Mesendoderm (in vitro differentiated cells): ENCODE measurements at regions not wholly inside any gene's neighbourhood (a gene's known extent, or its start where the extent isn't known, plus 50 kb on each side); places are given as distances from the start of the nearest gene placed in this dataset.

Experiments used
- DNase-seq: peaks from one replicate; pipeline ENCODE4 v3.0.0; 2013
- H2AK5ac ChIP-seq: 2 replicates; pipeline ENCODE4 v1.6.1; 2013; ENCODE audit warnings: low read length, inconsistent platforms
- H2BK120ac ChIP-seq: 2 replicates; pipeline ENCODE4 v1.6.1; 2013; ENCODE audit warnings: low read depth, mild to moderate bottlenecking, low read length, moderate library complexity, mixed read lengths
- H2BK15ac ChIP-seq: replicated peaks from 2 replicates; pipeline ENCODE4 v1.6.1; 2013; ENCODE audit warnings: low read depth, mild to moderate bottlenecking, moderate library complexity
- H2BK5ac ChIP-seq: 2 replicates; pipeline ENCODE4 v1.6.1; 2013; ENCODE audit warnings: low read length, inconsistent platforms
- H3K18ac ChIP-seq: 2 replicates; pipeline ENCODE4 v1.6.1; 2013; ENCODE audit warnings: mild to moderate bottlenecking, low read length, mixed read lengths
- H3K23ac ChIP-seq: one replicate; pipeline ENCODE4 v1.6.1; 2013; ENCODE audit warnings: low read length
- H3K27ac ChIP-seq: 2 replicates; pipeline ENCODE4 v1.5.1; 2013; ENCODE audit warnings: low read depth, mild to moderate bottlenecking, inconsistent platforms, low read length, moderate library complexity
- H3K27me3 ChIP-seq: 2 replicates; pipeline ENCODE4 v1.6.1; 2013; ENCODE audit warnings: low read length, control low read depth, mild to moderate bottlenecking, inconsistent platforms; ENCODE audit not compliant: insufficient read depth, poor library complexity
- H3K36me3 ChIP-seq: 2 replicates; pipeline ENCODE4 v1.6.1; 2013; ENCODE audit warnings: low read length, inconsistent platforms; ENCODE audit not compliant: control insufficient read depth, insufficient read depth
- H3K4ac ChIP-seq: one replicate; pipeline ENCODE4 v1.6.1; 2013; ENCODE audit warnings: low read depth, mild to moderate bottlenecking, low read length, moderate library complexity
- H3K4me1 ChIP-seq: 2 replicates; pipeline ENCODE4 v1.6.1; 2013; ENCODE audit warnings: low read depth, low read length, inconsistent platforms; ENCODE audit not compliant: control insufficient read depth
- H3K4me2 ChIP-seq: 2 replicates; pipeline ENCODE4 v1.6.1; 2013; ENCODE audit warnings: low read length
- H3K4me3 ChIP-seq: 2 replicates; pipeline ENCODE4 v1.5.1; 2013; ENCODE audit warnings: mild to moderate bottlenecking, low read length
- H3K56ac ChIP-seq: one replicate; pipeline ENCODE4 v1.6.1; 2013; ENCODE audit warnings: low read length
- H3K79me1 ChIP-seq: 2 replicates; pipeline ENCODE4 v1.6.1; 2013; ENCODE audit warnings: low read length, inconsistent platforms
- H3K79me2 ChIP-seq: 2 replicates; pipeline ENCODE4 v1.6.1; 2013; ENCODE audit warnings: mild to moderate bottlenecking, low read length; ENCODE audit not compliant: control insufficient read depth, insufficient read depth
- H3K9ac ChIP-seq: 2 replicates; pipeline ENCODE4 v1.6.1; 2013; ENCODE audit warnings: low read length, inconsistent platforms
- H4K5ac ChIP-seq: one replicate; pipeline ENCODE4 v1.6.1; 2013; ENCODE audit warnings: low read length
- H4K8ac ChIP-seq: one replicate; pipeline ENCODE4 v1.6.1; 2013; ENCODE audit warnings: low read depth, mild to moderate bottlenecking, control low read depth, low read length, moderate library complexity
- WGBS: extraction: QIAGEN DNeasy Blood & Tissue Kit; methylation state at CpG from one replicate; pipeline ENCODE4 v1.1.7; 2013; ENCODE audit warnings: low lambda C conversion rate, missing lambda C conversion rate; ENCODE audit not compliant: insufficient coverage; ENCODE audit errors: extremely low coverage; 5-methylcytosine and 5-hydroxymethylcytosine counted together

DNA sequence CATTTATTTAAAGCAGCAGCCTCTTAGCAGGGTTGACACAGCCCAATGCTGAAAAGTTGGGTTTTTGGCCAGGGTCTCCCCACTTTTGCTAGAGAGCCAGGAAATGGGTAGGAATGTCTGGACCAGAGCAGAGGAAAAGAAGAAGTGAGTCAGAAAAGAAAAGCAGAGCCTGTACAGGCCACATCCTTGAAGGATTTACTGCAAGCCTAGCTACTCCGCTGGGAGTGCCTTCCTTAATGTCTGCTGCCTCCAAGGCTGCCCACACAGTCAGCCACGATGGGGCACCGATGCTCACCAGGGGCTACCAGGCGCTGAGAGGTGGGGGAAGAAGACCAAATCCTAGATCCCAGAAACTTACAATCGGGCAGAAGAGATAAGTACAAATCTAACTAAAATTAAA lies 139.2 kb downstream of the C12orf75 start:
- H3K56ac ChIP-seq: no peak overlapping the region
- H3K23ac ChIP-seq: no peak overlapping the region
- no CpG with 5 or more reads among the region's 5 CpGs for WGBS
- H3K9ac ChIP-seq: no peak overlapping the region
- DNase-seq: no peak
- H3K27ac ChIP-seq: no peak overlapping the region
- no peak overlapping the region for H3K18ac ChIP-seq
- H3K4ac ChIP-seq: no peak overlapping the region
- no peak overlapping the region for H2BK5ac ChIP-seq
- H3K79me2 ChIP-seq: no peaks in the 10 kb centered on the region
- H3K36me3 ChIP-seq: no peaks in the 10 kb centered on the region
- no peak overlapping the region for H2BK120ac ChIP-seq
- H3K4me2 ChIP-seq: no peak overlapping the region
- no peaks in the 10 kb centered on the region for H3K4me1 ChIP-seq
- H3K79me1 ChIP-seq: no peaks in the 10 kb centered on the region
- H4K8ac ChIP-seq: no peak overlapping the region
- H4K5ac ChIP-seq: no peak overlapping the region
- H2AK5ac ChIP-seq: no peak overlapping the region
- H3K4me3 ChIP-seq: no peak overlapping the region
- H3K27me3 ChIP-seq: no peaks in the 10 kb centered on the region
- no peak overlapping the region for H2BK15ac ChIP-seq

DNA sequence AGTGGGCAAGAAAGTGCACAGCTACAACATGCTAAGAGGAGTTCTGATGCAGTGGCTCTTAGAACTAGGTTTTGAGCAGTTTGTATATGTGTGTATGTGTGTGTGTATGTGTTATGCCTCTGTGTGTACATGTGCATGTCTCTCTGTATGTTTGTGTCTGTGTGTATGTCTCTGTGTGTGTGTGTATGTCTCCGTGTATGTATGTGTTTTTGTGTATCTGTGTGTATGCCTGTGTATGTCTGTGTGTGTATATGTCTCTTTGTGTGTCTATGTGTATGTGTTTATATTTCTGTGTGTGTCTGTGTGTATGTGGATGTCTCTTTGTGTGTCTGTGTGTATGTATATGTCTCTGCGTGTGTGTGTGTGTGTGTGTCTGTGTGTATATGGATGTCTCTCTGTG lies 139.6 kb downstream of the C12orf75 start:
- no peak overlapping the region for H2BK120ac ChIP-seq
- no peak overlapping the region for H4K5ac ChIP-seq
- no CpG with 5 or more reads among the region's 2 CpGs for WGBS
- H3K36me3 ChIP-seq: no peaks in the 10 kb centered on the region
- H3K23ac ChIP-seq: no peak overlapping the region
- no peak overlapping the region for H2BK15ac ChIP-seq
- H3K4me3 ChIP-seq: no peak overlapping the region
- H3K4me1 ChIP-seq: no peaks in the 10 kb centered on the region
- no peak overlapping the region for H2BK5ac ChIP-seq
- no peak overlapping the region for H3K56ac ChIP-seq
- no peaks in the 10 kb centered on the region for H3K79me1 ChIP-seq
- no peak overlapping the region for H3K9ac ChIP-seq
- DNase-seq: no peak
- H3K79me2 ChIP-seq: no peaks in the 10 kb centered on the region
- H3K4me2 ChIP-seq: no peak overlapping the region
- H2AK5ac ChIP-seq: no peak overlapping the region
- H3K27ac ChIP-seq: no peak overlapping the region
- H3K27me3 ChIP-seq: no peaks in the 10 kb centered on the region
- H4K8ac ChIP-seq: no peak overlapping the region
- no peak overlapping the region for H3K4ac ChIP-seq
- H3K18ac ChIP-seq: no peak overlapping the region

DNA sequence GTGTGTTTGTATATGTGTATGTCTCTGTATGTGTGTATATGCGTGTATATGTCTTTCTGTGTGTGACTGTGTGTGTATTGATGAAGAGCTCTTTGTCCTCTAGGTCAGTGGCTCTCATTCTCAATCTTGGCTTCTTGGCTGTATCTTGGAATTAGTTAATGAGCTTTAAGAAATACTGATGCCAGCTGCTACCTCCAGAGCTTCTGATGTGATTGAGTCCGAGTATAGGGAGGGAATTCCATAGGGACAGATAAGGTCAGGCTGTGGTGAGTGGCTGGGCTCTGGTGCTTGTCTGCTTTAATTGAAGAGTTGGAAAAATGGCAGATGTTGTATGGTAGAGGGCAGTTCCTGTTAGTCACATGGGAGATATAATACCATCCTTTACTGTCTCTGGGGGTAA lies 140.1 kb downstream of the C12orf75 start:
- Histone ChIP-seq H3K18ac (no peak overlapping the region), H3K27ac (no peak overlapping the region)
- WGBS: no CpG with 5 or more reads among the region's 2 CpGs

DNA sequence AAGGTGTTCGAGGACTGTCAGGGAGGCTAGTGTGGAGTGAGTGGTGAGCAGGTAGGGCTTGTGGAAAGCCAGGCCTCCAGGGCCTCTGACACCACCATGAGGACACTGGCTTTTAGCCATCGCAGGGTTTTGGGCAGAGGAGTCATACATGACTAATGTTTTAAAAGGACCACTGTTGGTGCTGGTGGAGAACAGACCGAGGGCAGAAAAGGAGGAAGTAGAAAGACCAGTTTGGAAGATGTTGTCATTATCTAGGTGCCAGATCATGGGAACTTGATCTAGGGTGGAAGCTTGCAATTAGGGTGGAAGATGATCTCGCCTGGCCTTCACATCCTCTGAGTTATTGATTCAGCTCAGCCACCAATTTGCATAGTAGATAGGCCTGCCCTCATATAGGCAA lies 144.2 kb downstream of the C12orf75 start:
- H2BK15ac ChIP-seq: no peak overlapping the region
- no peak overlapping the region for H3K4me3 ChIP-seq
- no peak overlapping the region for H2BK120ac ChIP-seq
- H3K27ac ChIP-seq: no peak overlapping the region
- H2BK5ac ChIP-seq: no peak overlapping the region
- H3K23ac ChIP-seq: no peak overlapping the region
- H3K18ac ChIP-seq: no peak overlapping the region
- H3K56ac ChIP-seq: no peak overlapping the region
- H3K79me2 ChIP-seq: no peaks in the 10 kb centered on the region
- H3K4me1 ChIP-seq: no peaks in the 10 kb centered on the region
- no peak overlapping the region for H3K4ac ChIP-seq
- H3K79me1 ChIP-seq: no peaks in the 10 kb centered on the region
- H4K8ac ChIP-seq: no peak overlapping the region
- no peak for DNase-seq
- H4K5ac ChIP-seq: no peak overlapping the region
- H3K9ac ChIP-seq: no peak overlapping the region
- H2AK5ac ChIP-seq: no peak overlapping the region
- H3K36me3 ChIP-seq: no peaks in the 10 kb centered on the region
- no CpG with 5 or more reads among the region's 4 CpGs for WGBS
- H3K27me3 ChIP-seq: no peaks in the 10 kb centered on the region
- H3K4me2 ChIP-seq: no peak overlapping the region

More for the DNA sequence above, 140.1 kb downstream of the C12orf75 start:
- no peak overlapping the region for H2BK120ac ChIP-seq
- no peaks in the 10 kb centered on the region for H3K27me3 ChIP-seq
- no peak overlapping the region for H4K8ac ChIP-seq
- H3K79me1 ChIP-seq: no peaks in the 10 kb centered on the region
- H3K4me2 ChIP-seq: no peak overlapping the region
- no peak overlapping the region for H3K9ac ChIP-seq
- H2BK15ac ChIP-seq: no peak overlapping the region
- no peak overlapping the region for H3K4ac ChIP-seq
- H4K5ac ChIP-seq: no peak overlapping the region
- DNase-seq: no peak
- H3K4me3 ChIP-seq: no peak overlapping the region
- no peak overlapping the region for H2AK5ac ChIP-seq
- no peak overlapping the region for H3K23ac ChIP-seq
- no peaks in the 10 kb centered on the region for H3K79me2 ChIP-seq
- no peak overlapping the region for H2BK5ac ChIP-seq
- H3K4me1 ChIP-seq: no peaks in the 10 kb centered on the region
- no peaks in the 10 kb centered on the region for H3K36me3 ChIP-seq
- H3K56ac ChIP-seq: no peak overlapping the region

DNA sequence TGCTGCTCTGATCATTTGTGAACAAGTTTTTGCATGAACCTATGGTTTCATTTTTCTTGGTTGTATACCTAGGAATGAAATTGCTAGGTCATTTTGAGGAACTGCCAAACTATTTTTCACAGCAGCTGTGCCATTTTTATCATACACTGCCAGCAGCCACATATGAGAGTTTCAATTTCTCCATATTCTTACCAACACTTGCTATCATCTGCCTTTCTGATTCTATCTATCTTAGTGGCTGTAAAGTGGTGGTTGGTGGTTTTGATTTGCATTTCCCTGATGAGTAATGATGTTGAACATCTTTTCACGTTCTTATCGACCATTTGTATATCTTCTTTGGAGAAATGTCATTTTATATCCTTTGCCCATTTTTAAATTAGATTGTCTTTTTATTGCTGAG lies 146.1 kb downstream of the C12orf75 start:
- WGBS: no CpG with 5 or more reads among the region's 2 CpGs
- H3K4me3 ChIP-seq: no peak overlapping the region
- H3K4me2 ChIP-seq: no peak overlapping the region
- no peaks in the 10 kb centered on the region for H3K4me1 ChIP-seq
- no peaks in the 10 kb centered on the region for H3K79me2 ChIP-seq
- DNase-seq: no peak
- no peak overlapping the region for H2BK120ac ChIP-seq
- H3K56ac ChIP-seq: no peak overlapping the region
- no peak overlapping the region for H3K27ac ChIP-seq
- no peaks in the 10 kb centered on the region for H3K27me3 ChIP-seq
- no peak overlapping the region for H2BK5ac ChIP-seq
- no peak overlapping the region for H3K9ac ChIP-seq
- H4K8ac ChIP-seq: no peak overlapping the region
- H3K23ac ChIP-seq: no peak overlapping the region
- H4K5ac ChIP-seq: no peak overlapping the region
- H3K79me1 ChIP-seq: no peaks in the 10 kb centered on the region
- no peaks in the 10 kb centered on the region for H3K36me3 ChIP-seq
- no peak overlapping the region for H3K4ac ChIP-seq
- no peak overlapping the region for H2AK5ac ChIP-seq
- no peak overlapping the region for H2BK15ac ChIP-seq
- no peak overlapping the region for H3K18ac ChIP-seq

DNA sequence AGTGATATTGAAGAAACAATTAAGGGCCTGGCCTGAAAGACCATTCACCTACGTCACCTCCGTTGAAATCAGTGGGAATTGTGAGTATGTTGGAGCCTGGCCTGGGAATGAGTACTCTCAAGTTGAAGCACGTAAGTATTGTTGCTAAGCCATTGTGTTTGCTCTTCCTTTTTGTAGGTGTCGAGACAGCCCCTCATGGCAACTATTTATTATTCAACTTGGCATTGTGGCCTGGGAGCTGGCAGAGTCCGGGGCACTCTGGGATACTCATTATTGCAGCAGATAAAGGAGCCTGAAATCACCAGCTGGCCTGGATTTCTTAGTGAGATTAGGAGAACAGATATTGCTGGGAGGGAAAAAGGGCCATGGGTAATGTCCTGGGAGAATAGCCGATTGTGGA lies 147.4 kb downstream of the C12orf75 start:
- no peak overlapping the region for H4K8ac ChIP-seq
- H3K4me1 ChIP-seq: no peaks in the 10 kb centered on the region
- H3K9ac ChIP-seq: no peak overlapping the region
- H3K36me3 ChIP-seq: no peaks in the 10 kb centered on the region
- H4K5ac ChIP-seq: no peak overlapping the region
- H3K4ac ChIP-seq: no peak overlapping the region
- H2AK5ac ChIP-seq: no peak overlapping the region
- H2BK120ac ChIP-seq: no peak overlapping the region
- H3K23ac ChIP-seq: no peak overlapping the region
- no peak overlapping the region for H3K27ac ChIP-seq
- H3K79me1 ChIP-seq: no peaks in the 10 kb centered on the region
- H3K4me2 ChIP-seq: no peak overlapping the region
- H3K18ac ChIP-seq: no peak overlapping the region
- H3K79me2 ChIP-seq: no peaks in the 10 kb centered on the region
- no peak overlapping the region for H3K56ac ChIP-seq
- H3K27me3 ChIP-seq: no peaks in the 10 kb centered on the region
- no peak overlapping the region for H2BK5ac ChIP-seq
- no peak for DNase-seq
- WGBS: no CpG with 5 or more reads among the region's 6 CpGs
- H3K4me3 ChIP-seq: no peak overlapping the region
- H2BK15ac ChIP-seq: no peak overlapping the region
